Spleen (tissue), 11 donors: ENCODE measurements at regions not wholly inside any gene's neighbourhood (a gene's known extent, or its start where the extent isn't known, plus 50 kb on each side); places are given as distances from the start of the nearest gene placed in this dataset.

Source experiments
- DNase-seq: peaks from one replicate; pipeline ENCODE4 v3.0.0-alpha.2; 2020
- H3K27ac ChIP-seq, 8 donors: fragments of 200-600 bp; sonication (generic) in 7 of 8; 1 replicate in 4 of 8; 2 replicates in 4 of 8; pipeline versions ENCODE4 v1.5.0 to v1.8.0; 2016 to 2021; ENCODE audit warnings: inconsistent platforms in 4 of 8, mild to moderate bottlenecking in 4 of 8, moderate library complexity in 1 of 8
- H3K27me3 ChIP-seq, 7 donors: fragments of 200-600 bp; sonication (generic) in 6 of 7; replicated peaks in 1 of 7; 1 replicate in 4 of 7; 2 replicates in 3 of 7; pipeline versions ENCODE4 v1.5.0 to v1.8.0; 2016 to 2021; ENCODE audit warnings: inconsistent platforms in 3 of 7, mild to moderate bottlenecking in 1 of 7
- H3K36me3 ChIP-seq, 6 donors: fragments of 200-600 bp; sonication (generic) in 5 of 6; 1 replicate in 4 of 6; 2 replicates in 2 of 6; pipeline versions ENCODE4 v1.5.0 to v1.8.0; 2016 to 2021; ENCODE audit warnings: inconsistent platforms in 2 of 6
- H3K4me1 ChIP-seq, 6 donors: fragments of 200-600 bp; sonication (generic) in 5 of 6; 1 replicate in 3 of 6; 2 replicates in 3 of 6; pipeline versions ENCODE4 v1.5.0 to v1.8.0; 2016 to 2021; ENCODE audit warnings: inconsistent platforms in 3 of 6
- H3K4me3 ChIP-seq, 8 donors: fragments of 200-600 bp; sonication (generic) in 7 of 8; 1 replicate in 4 of 8; 2 replicates in 4 of 8; pipeline versions ENCODE4 v1.5.0 to v1.8.0; 2016 to 2021; ENCODE audit warnings: inconsistent platforms in 4 of 8, mild to moderate bottlenecking in 4 of 8, moderate library complexity in 2 of 8
- H3K9me3 ChIP-seq, 8 donors: fragments of 200-600 bp; sonication (generic) in 7 of 8; 1 replicate in 4 of 8; 2 replicates in 4 of 8; pipeline versions ENCODE4 v1.5.0 to v1.8.0; 2016 to 2021; ENCODE audit warnings: inconsistent platforms in 4 of 8
- CTCF ChIP-seq, 11 experiments: fragments of 200-600 bp in 7 of 11; fragments of 450-650 bp in 4 of 11; sonication (generic) in 4 of 11; IDR thresholded peaks in 8 of 11; conservative IDR thresholded peaks in 3 of 11; 1 replicate in 7 of 11; 2 replicates in 4 of 11; pipeline versions ENCODE4 v1.4.0 to v1.8.0; 2016 to 2021; ENCODE audit warnings: antibody characterized with exemption in 11 of 11, inconsistent platforms in 4 of 11, mild to moderate bottlenecking in 1 of 11
- POLR2A ChIP-seq, 3 donors: fragments of 450-650 bp; IDR thresholded peaks; one replicate each; pipeline ENCODE4 v1.5.1; 2017; ENCODE audit warnings: antibody characterized with exemption in 3 of 3, mild to moderate bottlenecking in 1 of 3
- POLR2AphosphoS5 ChIP-seq, 3 donors: sonication (generic); formaldehyde crosslinking; IDR thresholded peaks; one replicate each; pipeline ENCODE4 v1.5.1; 2017; ENCODE audit warnings: antibody characterized with exemption in 3 of 3
- WGBS, 5 donors: extraction: QIAGEN DNeasy Blood & Tissue Kit in 3 of 5; methylation state at CpG; one replicate each; pipeline versions ENCODE4 v1.1.5 to v1.1.7; 2013 to 2018; 5-methylcytosine and 5-hydroxymethylcytosine counted together
- intact Hi-C: fragments of 100-400 bp; cut with DNase I; formaldehyde crosslinking; loops from one replicate; pipeline ENCODE4 v1.15.0; 2023; ENCODE audit warnings: low total_unique reads
- donor health status: healthy with polysubstance abuse.
- donor health status: DM: no; HTN: no; CAD: no; lungs with moderate emphysema.
- donor health status: DM: no; HTN: no; CAD: no.
- donor health status: Bipolar disorder and iron deficiency.
- donor health status: healthy.
- donor health status: DM: no; HTN: no; CAD: no.
- donor health status: DM: yes; HTN: yes; CAD: no.

- Histone ChIP-seq H3K4me1 (no peaks in the 10 kb centered on the region), H3K27me3 (no peaks in the 10 kb centered on the region), H3K36me3 (no peaks in the 10 kb centered on the region), H3K9me3 (peaks cover 0 to 20% (median 4%) of the 10 kb centered on the region in 8 donors), H3K4me3 (no peak overlapping the region), H3K27ac (no peak overlapping the region)
- intact Hi-C loops, result no loop called here
- 81 to 91% (median 85%) methylated on average over 6 of the region's 6 CpGs for WGBS, 5 donors
- no peak for DNase-seq
- TF ChIP-seq CTCF (IDR thresholded peaks at IDR 0.05 in 8 of 11, conservative IDR thresholded peaks at IDR 0.05 in 3 of 11) (no peak), POLR2A (IDR thresholded peaks at IDR 0.05) (no peak), POLR2AphosphoS5 (IDR thresholded peaks at IDR 0.05) (no peak)
These were observed 278.0 kb upstream of the ADCY2 start for GRCh38 chr5:7117961-7118360.

GRCh38 chr5:7131680-7132079 lies 264.3 kb upstream of the ADCY2 start:
- WGBS, 5 donors, result 73 to 87% (median 77%) methylated on average over 4 of the region's 4 CpGs
- H3K4me3 ChIP-seq, result no peak overlapping the region
- H3K27me3 ChIP-seq, result no peaks in the 10 kb centered on the region
- H3K27ac ChIP-seq, result no peak overlapping the region
- intact Hi-C loops, result no loop called here
- no peaks in the 10 kb centered on the region for H3K4me1 ChIP-seq
- TF ChIP-seq CTCF (IDR thresholded peaks at IDR 0.05 in 8 of 11, conservative IDR thresholded peaks at IDR 0.05 in 3 of 11) (no peak), POLR2A (IDR thresholded peaks at IDR 0.05) (no peak), POLR2AphosphoS5 (IDR thresholded peaks at IDR 0.05) (no peak)
- H3K36me3 ChIP-seq, result no peaks in the 10 kb centered on the region
- peaks cover 0 to 19% (median 0%) of the 10 kb centered on the region in 8 donors for H3K9me3 ChIP-seq
- DNase-seq, result no peak

- intact Hi-C loops, result no loop called here
- DNase-seq, result no peak
- H3K4me3 ChIP-seq, result no peak overlapping the region
- H3K27me3 ChIP-seq, result no peaks in the 10 kb centered on the region
- WGBS, 5 donors, result 59 to 67% (median 63%) methylated on average over 1 of the region's 1 CpG
- no peak for TF ChIP-seq CTCF (IDR thresholded peaks at IDR 0.05 in 8 of 11, conservative IDR thresholded peaks at IDR 0.05 in 3 of 11)
- TF ChIP-seq POLR2AphosphoS5 (IDR thresholded peaks at IDR 0.05), result no peak
- H3K4me1 ChIP-seq, result no peaks in the 10 kb centered on the region
- H3K36me3 ChIP-seq, result no peaks in the 10 kb centered on the region
- no peak overlapping the region for H3K27ac ChIP-seq
- H3K9me3 ChIP-seq, result peaks cover 0 to 6% (median 0%) of the 10 kb centered on the region in 8 donors
These were observed 249.1 kb upstream of the ADCY2 start for GRCh38 chr5:7146886-7147285.

GRCh38 chr5:7157083-7157482 lies 238.9 kb upstream of the ADCY2 start:
- TF ChIP-seq POLR2AphosphoS5 (IDR thresholded peaks at IDR 0.05) (no peak), POLR2A (IDR thresholded peaks at IDR 0.05) (no peak), CTCF (IDR thresholded peaks at IDR 0.05 in 8 of 11, conservative IDR thresholded peaks at IDR 0.05 in 3 of 11) (no peak)
- H3K4me1 ChIP-seq, result no peaks in the 10 kb centered on the region
- no peak for DNase-seq
- H3K27ac ChIP-seq, result no peak overlapping the region
- no peaks in the 10 kb centered on the region for H3K36me3 ChIP-seq
- intact Hi-C loops, result no loop called here
- peaks cover 0 to 74% (median 60%) of the 10 kb centered on the region in 8 donors for H3K9me3 ChIP-seq
- no peaks in the 10 kb centered on the region for H3K27me3 ChIP-seq
- no peak overlapping the region for H3K4me3 ChIP-seq
